ENCODE measurements at regions not wholly inside any gene's neighbourhood (a gene's known extent, or its start where the extent isn't known, plus 50 kb on each side); places are given as distances from the start of the nearest gene placed in this dataset.

DNA sequence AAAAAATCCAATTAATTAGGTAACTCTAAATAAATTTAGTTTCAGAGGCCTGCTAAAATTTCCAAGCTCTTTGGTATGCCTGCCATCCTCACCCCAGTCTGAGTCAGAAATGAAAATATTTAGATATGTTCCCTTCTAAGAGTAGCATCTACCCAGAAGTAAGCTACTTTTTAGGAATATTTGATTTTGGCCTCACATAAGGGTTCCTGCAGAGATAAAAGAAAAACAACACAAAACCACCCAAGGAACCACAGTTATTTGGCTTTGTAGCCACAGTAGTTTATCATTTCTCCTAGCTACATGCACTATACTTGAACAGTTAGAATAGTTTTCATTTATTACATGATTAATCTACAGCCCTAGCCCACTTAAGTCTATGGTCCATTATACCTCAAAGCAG lies 192.6 kb upstream of the FAM241A start:
- no peak for TF ChIP-seq EZH2phosphoT487 (IDR thresholded peaks at IDR 0.05; ENCODE audit: low read depth, severe bottlenecking, unreplicated experiment)
- TF ChIP-seq CTCF (IDR thresholded peaks at IDR 0.05; ENCODE audit: poor library complexity): no peak
